ENCODE measurements at regions not wholly inside any gene's neighbourhood (a gene's known extent, or its start where the extent isn't known, plus 50 kb on each side); places are given as distances from the start of the nearest gene placed in this dataset.
"Not testable (repeated sequence)": the region's sequence is repeated elsewhere in the genome, so short reads cannot be mapped to it uniquely, and the experiment has no call there.

GRCh38 chr1:96469726-96470125 is 251.9 kb upstream of the PTBP2 start:
- not testable (repeated sequence) for H3K4me3 Mint-ChIP-seq; DNase-seq; H3K36me3 Mint-ChIP-seq; H3K4me1 Mint-ChIP-seq; ATAC-seq (ENCODE audit: low read depth in 2 of 2); H3K27me3 Mint-ChIP-seq; H3K27ac Mint-ChIP-seq
- peaks cover 0 to 13% (median 1%) of the 10 kb centered on the region in 7 donors for H3K9me3 Mint-ChIP-seq

GRCh38 chr1:96472471-96472870 is 249.1 kb upstream of the PTBP2 start:
- peaks cover 0 to 13% (median 1%) of the 10 kb centered on the region in 7 donors for H3K9me3 Mint-ChIP-seq
- H3K4me1 Mint-ChIP-seq, result no peaks in the 10 kb centered on the region
- H3K27me3 Mint-ChIP-seq, result no peaks in the 10 kb centered on the region
- no peak for DNase-seq
- no peak overlapping the region for H3K27ac Mint-ChIP-seq
- H3K4me3 Mint-ChIP-seq, result no peak overlapping the region
- no peaks in the 10 kb centered on the region for H3K36me3 Mint-ChIP-seq
- no peak for ATAC-seq (ENCODE audit: low read depth in 2 of 2)

DNA sequence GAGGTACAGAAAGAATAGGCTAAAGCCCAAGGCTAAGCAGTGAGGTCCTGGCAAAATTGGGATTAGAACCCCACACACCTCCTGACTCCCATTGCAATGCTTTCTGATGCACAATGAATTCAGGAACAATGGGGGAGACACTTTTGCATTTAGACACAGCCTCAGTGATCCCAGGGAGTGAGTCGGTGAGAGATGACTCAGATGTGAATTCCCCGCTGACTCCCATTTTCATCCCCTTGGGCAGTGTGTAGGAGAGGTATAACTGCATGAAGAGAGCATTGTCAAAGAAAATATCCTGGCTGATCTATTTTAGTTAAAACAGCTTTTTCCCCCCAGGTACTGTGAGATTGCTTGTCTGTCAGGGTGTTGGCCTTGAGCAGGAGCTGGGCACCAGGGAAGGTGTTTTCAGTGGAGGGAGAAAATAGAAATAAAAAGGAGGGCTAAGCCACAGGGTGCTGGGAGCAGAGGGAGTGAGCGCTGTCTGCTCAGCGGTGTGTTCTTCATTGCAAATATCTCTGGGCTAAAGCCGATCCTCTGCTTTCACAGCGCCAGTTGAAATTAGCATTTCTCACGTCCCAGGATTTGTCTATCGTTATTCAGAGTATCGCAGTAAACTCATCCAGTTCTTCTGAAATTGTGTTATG is 247.7 kb upstream of the PTBP2 start:
- Mint-ChIP-seq H3K4me1 (no peaks in the 10 kb centered on the region), H3K4me3 (no peak overlapping the region), H3K27ac (no peak overlapping the region), H3K9me3 (peaks cover 0 to 8% (median 1%) of the 10 kb centered on the region in 7 donors), H3K36me3 (no peaks in the 10 kb centered on the region), H3K27me3 (no peaks in the 10 kb centered on the region)
- ATAC-seq (ENCODE audit: low read depth in 2 of 2), result no peak
- no peak for DNase-seq

DNA sequence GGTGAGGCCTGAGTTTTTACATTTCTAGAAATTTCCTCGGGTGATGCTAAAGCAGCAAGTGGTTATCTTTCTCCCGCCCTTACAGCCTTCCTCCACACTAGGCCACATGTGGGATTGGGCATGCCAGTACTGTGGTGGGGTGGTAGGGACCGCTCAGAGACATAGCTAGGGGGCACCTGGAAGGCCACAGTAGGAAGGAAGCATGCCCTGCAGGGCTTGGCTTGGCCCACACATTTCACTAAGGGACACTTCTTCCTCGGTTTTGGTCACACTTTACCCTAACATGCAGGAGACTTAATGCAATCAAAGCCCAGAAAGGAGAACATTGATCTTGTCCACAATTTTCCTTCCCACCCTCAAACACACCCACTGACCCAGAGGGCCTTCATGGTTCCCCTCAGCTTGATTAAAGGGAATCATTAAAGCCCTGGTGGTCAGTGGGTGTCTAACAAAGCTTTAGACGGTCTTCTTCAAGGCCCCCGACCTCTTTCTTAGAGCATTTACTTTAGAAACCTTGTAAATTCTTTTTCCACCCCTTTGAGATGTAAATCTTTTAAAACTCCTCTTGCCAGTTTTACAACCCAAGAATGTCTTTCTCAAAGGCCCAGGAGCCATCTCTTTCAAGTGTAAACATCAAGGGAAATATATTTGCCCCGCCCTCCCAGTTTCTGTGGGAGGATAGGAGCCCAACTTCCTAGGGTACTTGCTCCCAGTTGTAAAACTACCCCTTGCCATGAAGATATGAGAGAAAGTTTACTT is 246.4 kb upstream of the PTBP2 start:
- H3K9me3 Mint-ChIP-seq, result peaks cover 0 to 8% (median 1%) of the 10 kb centered on the region in 7 donors
- no peaks in the 10 kb centered on the region for H3K4me1 Mint-ChIP-seq
- H3K27me3 Mint-ChIP-seq, result no peaks in the 10 kb centered on the region
- ATAC-seq (ENCODE audit: low read depth in 2 of 2), result no peak
- no peak overlapping the region for H3K4me3 Mint-ChIP-seq
- H3K36me3 Mint-ChIP-seq, result no peaks in the 10 kb centered on the region
- no peak for DNase-seq
- no peak overlapping the region for H3K27ac Mint-ChIP-seq

GRCh38 chr1:96475903-96476302 is 245.7 kb upstream of the PTBP2 start:
- no peak for DNase-seq
- Mint-ChIP-seq H3K4me3 (no peak overlapping the region), H3K9me3 (peaks cover 0 to 8% (median 5%) of the 10 kb centered on the region in 7 donors), H3K4me1 (no peaks in the 10 kb centered on the region), H3K36me3 (no peaks in the 10 kb centered on the region), H3K27me3 (no peaks in the 10 kb centered on the region), H3K27ac (no peak overlapping the region)
- ATAC-seq (ENCODE audit: low read depth in 2 of 2), result no peak

GRCh38 chr1:96478228-96478627 is 243.4 kb upstream of the PTBP2 start:
- no peak overlapping the region for H3K27ac Mint-ChIP-seq
- ATAC-seq (ENCODE audit: low read depth in 2 of 2), result no peak
- no peaks in the 10 kb centered on the region for H3K27me3 Mint-ChIP-seq
- no peak overlapping the region for H3K4me3 Mint-ChIP-seq
- H3K9me3 Mint-ChIP-seq, result peaks cover 0 to 5% (median 0%) of the 10 kb centered on the region in 7 donors
- DNase-seq, result no peak
- no peaks in the 10 kb centered on the region for H3K36me3 Mint-ChIP-seq
- no peaks in the 10 kb centered on the region for H3K4me1 Mint-ChIP-seq

DNA sequence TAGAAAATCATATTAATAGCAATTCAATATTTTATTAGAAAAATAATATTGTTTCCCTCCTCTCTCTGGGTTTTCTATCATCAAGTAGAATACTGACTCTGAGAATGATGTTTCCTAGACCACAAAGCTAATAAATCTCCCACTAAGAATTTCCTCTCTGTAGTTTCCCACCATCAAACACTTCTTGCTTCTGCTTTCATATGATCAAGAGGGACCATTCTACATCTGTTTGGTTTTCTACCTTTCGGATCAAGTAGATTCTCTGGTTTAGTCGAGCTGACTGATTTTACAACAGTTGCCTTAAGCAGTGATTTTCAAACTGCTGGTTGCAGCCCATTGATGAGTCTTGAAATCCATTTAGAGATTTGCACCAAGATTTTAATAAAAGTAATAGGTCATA is 240.2 kb upstream of the PTBP2 start:
- Mint-ChIP-seq H3K4me1 (no peaks in the 10 kb centered on the region), H3K9me3 (peaks cover 0 to 5% (median 2%) of the 10 kb centered on the region in 7 donors), H3K27ac (no peak overlapping the region), H3K27me3 (no peaks in the 10 kb centered on the region), H3K36me3 (no peaks in the 10 kb centered on the region), H3K4me3 (no peak overlapping the region)
- ATAC-seq (ENCODE audit: low read depth in 2 of 2), result no peak
- no peak for DNase-seq

GRCh38 chr1:96482616-96483015 is 239.0 kb upstream of the PTBP2 start:
- no peaks in the 10 kb centered on the region for H3K4me1 Mint-ChIP-seq
- H3K9me3 Mint-ChIP-seq, result peaks cover 0 to 5% (median 2%) of the 10 kb centered on the region in 7 donors
- ATAC-seq (ENCODE audit: low read depth in 2 of 2) (no peak), DNase-seq (no peak)
- no peaks in the 10 kb centered on the region for H3K36me3 Mint-ChIP-seq
- no peak overlapping the region for H3K4me3 Mint-ChIP-seq
- no peak overlapping the region for H3K27ac Mint-ChIP-seq
- H3K27me3 Mint-ChIP-seq, result no peaks in the 10 kb centered on the region

- Mint-ChIP-seq H3K4me1 (no peaks in the 10 kb centered on the region), H3K9me3 (peaks cover 0 to 5% (median 0%) of the 10 kb centered on the region in 7 donors)
- ATAC-seq (ENCODE audit: low read depth in 2 of 2), result no peak
These were observed 234.2 kb upstream of the PTBP2 start for GRCh38 chr1:96487394-96487793.

GRCh38 chr1:96487971-96488370 is 233.6 kb upstream of the PTBP2 start:
- ATAC-seq (ENCODE audit: low read depth in 2 of 2) (no peak), DNase-seq (no peak)
- no peaks in the 10 kb centered on the region for H3K27me3 Mint-ChIP-seq
- no peak overlapping the region for H3K4me3 Mint-ChIP-seq
- peaks cover 0 to 5% (median 0%) of the 10 kb centered on the region in 7 donors for H3K9me3 Mint-ChIP-seq
- H3K36me3 Mint-ChIP-seq, result no peaks in the 10 kb centered on the region
- H3K27ac Mint-ChIP-seq, result no peak overlapping the region
- no peaks in the 10 kb centered on the region for H3K4me1 Mint-ChIP-seq

More at GRCh38 chr1:96487394-96487793, 234.2 kb upstream of the PTBP2 start:
- no peak for DNase-seq
- Mint-ChIP-seq H3K27ac (no peak overlapping the region), H3K27me3 (no peaks in the 10 kb centered on the region), H3K36me3 (no peaks in the 10 kb centered on the region), H3K4me3 (no peak overlapping the region)

DNA sequence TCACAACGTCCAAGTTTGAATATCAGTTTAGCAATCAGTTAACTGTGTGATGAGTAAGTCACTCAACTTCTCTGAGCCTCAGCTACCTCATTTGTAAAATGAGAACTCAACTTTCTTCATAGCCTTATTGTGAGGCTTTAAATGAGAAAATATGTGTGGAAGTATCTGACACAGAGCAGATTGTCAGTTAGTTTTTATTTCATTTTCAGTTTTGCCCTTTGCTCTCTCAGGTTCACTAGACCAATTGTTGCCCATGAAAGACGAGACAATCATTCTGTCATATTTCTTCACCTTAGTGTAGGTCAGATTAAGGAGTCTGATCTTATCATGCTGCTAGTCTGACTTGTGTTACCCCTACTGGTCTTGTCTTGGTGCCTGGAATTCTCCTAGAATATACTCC is 232.8 kb upstream of the PTBP2 start:
- DNase-seq, result no peak
- Mint-ChIP-seq H3K4me1 (no peaks in the 10 kb centered on the region), H3K27ac (no peak overlapping the region), H3K27me3 (no peaks in the 10 kb centered on the region), H3K4me3 (no peak overlapping the region), H3K36me3 (no peaks in the 10 kb centered on the region), H3K9me3 (peaks cover 0 to 5% (median 0%) of the 10 kb centered on the region in 7 donors)
- ATAC-seq (ENCODE audit: low read depth in 2 of 2), result no peak

DNA sequence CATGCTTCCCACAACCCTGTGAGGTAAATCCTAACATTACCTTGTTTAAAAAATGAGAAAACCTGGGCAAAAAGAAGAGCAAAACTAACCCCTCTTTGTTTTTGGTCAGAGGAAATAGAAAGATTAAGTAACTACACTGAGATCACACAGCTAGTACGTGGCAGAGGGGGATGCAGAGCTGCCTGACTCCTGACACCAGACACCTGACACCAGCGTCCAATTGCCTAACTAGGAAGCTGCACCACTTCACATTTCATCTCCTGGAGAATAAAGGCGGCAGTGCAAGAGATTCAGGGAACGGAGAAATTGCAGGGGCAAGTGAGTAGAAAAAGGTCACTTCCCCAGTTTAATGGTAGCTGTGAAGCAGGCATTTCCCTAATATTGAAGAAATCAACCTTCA is 229.3 kb upstream of the PTBP2 start:
- Mint-ChIP-seq H3K36me3 (no peaks in the 10 kb centered on the region), H3K4me1 (no peaks in the 10 kb centered on the region), H3K27me3 (no peaks in the 10 kb centered on the region), H3K9me3 (peaks cover 0 to 8% (median 0%) of the 10 kb centered on the region in 7 donors), H3K27ac (no peak overlapping the region), H3K4me3 (no peak overlapping the region)
- ATAC-seq (ENCODE audit: low read depth in 2 of 2) (no peak), DNase-seq (no peak)

DNA sequence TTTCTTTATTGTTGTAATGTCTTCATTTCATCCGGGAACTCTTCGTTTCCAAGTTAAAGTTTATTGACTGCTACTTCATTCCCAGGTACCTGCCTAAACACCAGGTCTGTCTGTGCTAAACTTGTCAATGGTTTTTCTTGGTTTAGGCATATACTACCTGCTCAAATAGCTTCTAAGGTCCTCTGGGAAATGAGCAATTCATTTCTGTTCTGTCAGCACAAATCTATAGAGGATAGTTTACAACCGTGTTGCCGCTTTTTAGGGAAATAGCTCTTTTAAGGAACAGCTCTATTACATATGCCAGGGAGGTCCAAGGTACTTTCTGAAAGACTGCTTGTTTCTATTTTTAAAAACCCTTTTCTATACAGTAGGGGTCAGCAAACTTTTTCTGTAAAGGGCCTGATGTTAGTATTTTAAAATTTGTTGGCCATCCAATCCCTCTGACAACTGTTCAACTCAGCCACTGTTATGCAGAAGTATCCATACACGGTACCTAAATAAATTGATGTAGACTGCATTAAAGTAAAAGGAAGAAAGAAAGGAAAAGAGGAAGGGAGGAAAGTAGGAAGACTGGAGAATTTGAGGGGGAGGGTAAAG is 222.7 kb upstream of the PTBP2 start:
- DNase-seq (no peak), ATAC-seq (ENCODE audit: low read depth in 2 of 2) (no peak)
- no peaks in the 10 kb centered on the region for H3K4me1 Mint-ChIP-seq
- no peak overlapping the region for H3K27ac Mint-ChIP-seq
- no peak overlapping the region for H3K4me3 Mint-ChIP-seq
- H3K27me3 Mint-ChIP-seq, result peaks cover 0 to 3% (median 0%) of the 10 kb centered on the region in 3 donors
- H3K36me3 Mint-ChIP-seq, result no peaks in the 10 kb centered on the region
- peaks cover 0 to 10% (median 3%) of the 10 kb centered on the region in 7 donors for H3K9me3 Mint-ChIP-seq

- DNase-seq (no peak), ATAC-seq (ENCODE audit: low read depth in 2 of 2) (no peak)
- Mint-ChIP-seq H3K4me3 (no peak overlapping the region), H3K27me3 (no peaks in the 10 kb centered on the region), H3K36me3 (no peaks in the 10 kb centered on the region), H3K4me1 (no peaks in the 10 kb centered on the region), H3K9me3 (peaks cover 0 to 8% (median 0%) of the 10 kb centered on the region in 7 donors), H3K27ac (no peak overlapping the region)
These were observed 213.4 kb upstream of the PTBP2 start for GRCh38 chr1:96508233-96508632.

Measured in naive B cell (primary cell).